ENCODE measurements at regions not wholly inside any gene's neighbourhood (a gene's known extent, or its start where the extent isn't known, plus 50 kb on each side); places are given as distances from the start of the nearest gene placed in this dataset.

DNA sequence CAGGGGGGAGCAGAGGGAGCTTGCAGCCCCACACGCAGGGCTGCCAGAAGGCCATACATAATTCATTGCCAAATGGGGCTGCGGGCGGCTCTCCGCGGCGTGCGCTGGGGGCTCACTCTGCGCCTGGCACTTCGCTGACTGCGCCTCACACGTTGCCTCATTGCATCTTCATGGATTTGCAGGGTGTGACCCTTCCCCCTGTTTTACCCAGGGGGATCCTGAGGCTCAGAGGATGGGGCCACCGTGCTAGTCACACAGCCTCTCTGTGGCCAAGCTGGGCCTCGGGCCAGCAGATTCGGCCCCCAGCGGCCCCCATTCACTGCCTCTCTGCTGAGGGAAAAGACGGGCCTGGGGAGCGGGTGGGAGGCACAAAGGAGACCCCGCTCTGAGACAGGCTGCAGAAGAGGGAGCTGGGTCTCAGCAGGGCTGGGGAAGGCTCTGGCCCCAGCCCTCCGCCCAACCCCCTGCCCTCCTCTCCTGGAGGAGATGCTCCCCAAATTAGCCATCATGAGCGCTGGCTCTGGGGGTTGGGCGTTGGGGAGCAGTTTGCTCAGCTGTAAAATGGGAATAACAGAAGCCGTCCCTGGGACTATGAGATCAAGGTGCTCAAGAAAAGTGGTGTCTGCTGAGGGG lies 115.5 kb downstream of the C9orf50 start:
- H3K4me3 ChIP-seq (replicated peaks; ENCODE audit: low read depth, low read length): no peak overlapping the region
- DNase-seq (ENCODE audit: low read depth): no peak
- TF ChIP-seq, protein P1, sequence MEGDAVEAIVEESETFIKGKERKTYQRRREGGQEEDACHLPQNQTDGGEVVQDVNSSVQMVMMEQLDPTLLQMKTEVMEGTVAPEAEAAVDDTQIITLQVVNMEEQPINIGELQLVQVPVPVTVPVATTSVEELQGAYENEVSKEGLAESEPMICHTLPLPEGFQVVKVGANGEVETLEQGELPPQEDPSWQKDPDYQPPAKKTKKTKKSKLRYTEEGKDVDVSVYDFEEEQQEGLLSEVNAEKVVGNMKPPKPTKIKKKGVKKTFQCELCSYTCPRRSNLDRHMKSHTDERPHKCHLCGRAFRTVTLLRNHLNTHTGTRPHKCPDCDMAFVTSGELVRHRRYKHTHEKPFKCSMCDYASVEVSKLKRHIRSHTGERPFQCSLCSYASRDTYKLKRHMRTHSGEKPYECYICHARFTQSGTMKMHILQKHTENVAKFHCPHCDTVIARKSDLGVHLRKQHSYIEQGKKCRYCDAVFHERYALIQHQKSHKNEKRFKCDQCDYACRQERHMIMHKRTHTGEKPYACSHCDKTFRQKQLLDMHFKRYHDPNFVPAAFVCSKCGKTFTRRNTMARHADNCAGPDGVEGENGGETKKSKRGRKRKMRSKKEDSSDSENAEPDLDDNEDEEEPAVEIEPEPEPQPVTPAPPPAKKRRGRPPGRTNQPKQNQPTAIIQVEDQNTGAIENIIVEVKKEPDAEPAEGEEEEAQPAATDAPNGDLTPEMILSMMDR (IDR thresholded peaks at IDR 0.05; ENCODE audit: low read length, missing control alignments): no peak

DNA sequence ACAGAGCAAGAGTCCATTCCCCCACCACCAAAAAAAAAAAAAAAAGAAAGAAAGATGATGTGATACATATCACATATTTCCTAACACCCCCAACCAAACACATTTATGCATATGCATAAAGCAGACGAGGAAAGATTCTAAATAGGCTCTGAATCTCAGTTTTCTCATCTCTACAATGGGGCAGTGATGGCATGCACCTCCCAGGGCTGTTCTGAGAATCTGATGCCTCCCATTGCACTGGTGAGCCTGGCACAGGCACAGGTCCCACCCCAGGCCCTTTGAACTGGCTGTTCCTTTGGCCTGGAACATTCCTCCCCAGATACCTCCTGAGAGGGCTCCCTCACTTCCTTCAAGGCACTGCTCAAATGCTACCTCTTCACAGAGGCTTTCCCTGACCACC lies 116.5 kb downstream of the C9orf50 start:
- TF ChIP-seq, protein P1 (IDR thresholded peaks at IDR 0.05; ENCODE audit: low read length, missing control alignments): no peak
- H3K4me3 ChIP-seq (replicated peaks; ENCODE audit: low read depth, low read length): no peak overlapping the region
- no peak for DNase-seq (ENCODE audit: low read depth)

DNA sequence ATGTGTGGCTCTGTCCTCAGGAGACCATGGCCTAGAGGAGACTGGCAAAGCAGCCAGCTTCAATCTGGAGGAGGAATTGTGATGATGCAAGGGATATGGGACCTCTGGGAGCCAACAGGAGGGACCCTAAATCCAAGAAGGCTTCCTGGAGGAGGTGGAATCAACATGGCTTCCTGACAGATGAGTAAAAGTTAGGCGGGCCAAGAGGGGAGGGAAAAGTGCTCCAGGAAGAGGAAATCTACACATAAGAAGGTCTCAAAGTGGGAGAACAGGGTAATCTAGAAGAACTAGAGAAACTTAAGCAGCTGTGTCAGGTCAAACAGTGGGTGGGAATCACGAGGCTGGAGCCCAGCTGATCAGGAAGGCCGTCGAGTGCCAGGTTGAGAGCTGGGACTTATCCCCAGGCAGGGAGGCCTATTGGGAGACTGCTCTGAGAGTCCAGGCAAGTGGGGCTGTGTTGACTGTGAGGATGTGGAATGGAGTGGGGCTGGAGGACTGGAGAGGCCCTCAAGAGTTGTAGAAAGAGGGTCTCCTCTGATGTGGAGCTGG lies 119.1 kb downstream of the C9orf50 start:
- no peak overlapping the region for H3K4me3 ChIP-seq (replicated peaks; ENCODE audit: low read depth, low read length)
- no peak for DNase-seq (ENCODE audit: low read depth)
- TF ChIP-seq, protein P1 (IDR thresholded peaks at IDR 0.05; ENCODE audit: low read length, missing control alignments): no peak

DNA sequence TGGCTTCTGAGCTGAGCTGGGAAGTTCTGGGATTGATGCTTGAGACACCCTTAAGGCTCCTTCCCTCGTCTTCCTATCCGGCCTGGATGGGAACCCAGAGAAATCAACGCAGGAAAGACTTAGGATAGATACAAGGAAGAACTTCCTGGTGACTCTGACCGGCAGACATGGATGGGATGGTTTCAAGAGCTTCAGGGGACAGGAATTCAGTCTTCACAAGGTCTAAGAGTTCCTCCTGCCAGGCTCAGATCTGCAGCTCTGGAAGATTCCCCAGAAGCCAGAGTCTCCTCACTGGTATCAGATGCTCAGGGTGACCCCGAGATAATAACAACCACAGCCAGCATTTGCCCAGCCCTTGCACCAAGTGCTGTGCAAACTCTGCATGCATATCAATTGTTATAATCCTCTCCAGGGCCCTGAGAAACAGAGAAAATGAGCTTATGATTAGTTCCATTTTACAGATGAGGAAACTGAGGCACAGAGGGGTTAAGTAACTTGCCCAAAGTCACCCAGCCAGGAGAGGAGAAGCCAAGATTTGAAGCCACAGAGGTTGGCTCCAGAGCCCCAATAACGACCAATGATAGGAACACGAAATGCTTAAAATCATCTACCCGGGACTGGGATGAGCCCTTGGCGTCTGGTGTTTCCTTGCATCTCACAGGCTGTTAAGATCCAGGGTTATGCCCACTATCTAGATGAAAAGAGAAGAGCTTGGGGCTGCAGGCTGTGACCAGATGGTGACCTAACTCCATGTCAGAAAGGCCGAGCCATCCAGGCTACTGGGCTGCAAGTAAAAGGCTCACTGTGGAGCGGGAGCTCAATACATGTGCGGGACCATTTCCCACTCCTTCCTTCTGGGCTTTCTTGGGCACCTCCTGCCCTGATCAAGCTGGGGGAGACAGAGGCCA lies 119.8 kb downstream of the C9orf50 start:
- DNase-seq (ENCODE audit: low read depth): no peak
- H3K4me3 ChIP-seq (replicated peaks; ENCODE audit: low read depth, low read length): no peak overlapping the region
- TF ChIP-seq, protein P1 (IDR thresholded peaks at IDR 0.05; ENCODE audit: low read length, missing control alignments): no peak

DNA sequence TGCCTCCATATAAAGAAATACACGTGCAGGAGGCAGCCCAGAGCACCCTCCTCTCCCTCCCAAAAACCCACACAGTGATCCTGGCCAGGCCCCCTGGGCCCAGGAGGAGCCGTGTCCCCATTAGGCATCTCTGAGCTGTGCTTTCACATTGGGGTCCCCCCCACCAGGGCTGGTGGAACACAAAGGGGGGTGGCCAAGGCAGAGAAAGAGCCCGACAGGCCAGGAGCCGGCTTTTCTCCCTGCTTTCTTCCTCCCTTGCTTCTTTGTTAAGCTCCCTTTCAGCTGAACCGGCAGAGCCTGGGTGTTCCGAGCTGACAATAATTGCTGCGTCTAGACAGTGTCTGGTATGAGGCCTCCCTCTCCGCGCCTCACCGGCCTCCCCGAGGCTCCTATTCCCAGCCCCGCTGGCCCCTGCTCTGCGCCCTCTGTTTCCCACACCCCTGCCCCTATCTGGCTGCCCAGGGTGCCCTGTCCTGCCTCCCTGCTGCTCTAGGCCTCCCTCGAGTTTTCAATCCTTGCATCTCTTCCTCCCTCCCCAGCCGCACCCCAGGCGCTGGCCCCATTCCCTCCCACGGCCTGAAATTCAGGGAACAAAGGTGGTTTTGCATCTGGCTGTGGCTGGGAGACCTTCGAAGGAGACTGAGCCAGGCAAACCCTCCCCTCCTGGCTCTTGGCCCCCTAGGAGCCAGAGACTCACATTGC lies 120.6 kb downstream of the C9orf50 start:
- TF ChIP-seq, protein P1 (IDR thresholded peaks at IDR 0.05; ENCODE audit: low read length, missing control alignments): no peak
- DNase-seq (ENCODE audit: low read depth): peak; percentile 43
- no peak overlapping the region for H3K4me3 ChIP-seq (replicated peaks; ENCODE audit: low read depth, low read length)

DNA sequence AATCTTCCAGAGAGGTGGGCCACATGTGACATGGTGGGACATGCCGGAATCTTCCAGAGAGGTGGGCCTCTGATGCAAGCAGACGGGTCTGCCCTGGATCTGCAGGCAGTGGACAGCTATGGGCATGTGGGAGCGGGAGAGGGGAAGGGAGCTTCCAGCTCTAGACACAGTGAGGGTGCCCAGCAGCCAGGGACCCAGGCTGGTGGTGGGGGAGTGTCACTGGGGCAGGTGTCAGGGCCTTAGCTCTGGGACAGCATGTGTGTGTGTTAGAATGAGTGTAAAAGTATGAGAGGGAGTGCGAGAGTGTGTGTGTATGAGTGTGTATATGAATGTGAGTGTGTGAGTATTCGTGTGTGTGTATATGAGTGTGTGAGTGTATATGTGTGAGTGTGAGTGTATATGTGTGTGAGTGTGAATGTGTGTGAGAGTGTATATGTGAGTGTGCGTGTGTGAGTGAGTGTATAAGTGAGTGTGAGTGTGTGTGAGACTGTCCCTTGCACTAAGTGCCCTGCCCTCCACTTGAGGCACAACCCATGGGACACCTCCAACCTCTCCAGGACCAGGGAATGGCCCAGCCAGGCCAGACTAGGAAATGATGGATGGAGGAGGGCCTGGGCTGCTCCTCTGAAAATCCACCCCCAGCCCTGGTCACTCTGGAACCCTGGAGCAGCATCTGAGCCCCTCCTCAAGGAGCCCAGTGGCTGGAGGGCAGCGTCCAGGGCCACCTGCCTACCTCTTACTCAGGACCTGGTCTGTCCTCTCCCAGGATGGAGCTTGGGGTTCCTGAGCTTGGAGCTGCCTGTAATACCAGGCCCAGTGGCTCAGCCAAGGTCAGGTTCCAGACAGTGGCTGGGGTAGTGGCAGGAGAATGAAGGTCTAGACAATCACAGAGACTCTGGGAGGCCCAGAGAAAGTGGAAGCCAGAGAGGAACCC lies 122.2 kb downstream of the C9orf50 start:
- TF ChIP-seq, protein P1 (IDR thresholded peaks at IDR 0.05; ENCODE audit: low read length, missing control alignments): no peak
- DNase-seq (ENCODE audit: low read depth): no peak
- peak overlapping the region; percentile 21 for H3K4me3 ChIP-seq (replicated peaks; ENCODE audit: low read depth, low read length)
